HG02943 (cell line): ENCODE measurements at regions not wholly inside any gene's neighbourhood (a gene's known extent, or its start where the extent isn't known, plus 50 kb on each side); places are given as distances from the start of the nearest gene placed in this dataset.
"Not testable (repeated sequence)": the region's sequence is repeated elsewhere in the genome, so short reads cannot be mapped to it uniquely, and the experiment has no call there.

Experiments
- ATAC-seq: cut with Tn5 transposase; IDR thresholded peaks from one replicate; pipeline ENCODE4 v1.9.1; 2021; ENCODE audit warnings: mild to moderate bottlenecking, low read depth, moderate library complexity; ENCODE audit not compliant: unreplicated experiment

- no peak for ATAC-seq
These were observed 1770.8 kb upstream of the CDH9 start for GRCh38 chr5:28808967-28809810.

GRCh38 chr5:28807195-28807729 is 1768.9 kb upstream of the CDH9 start:
- ATAC-seq, result no peak

- not testable (repeated sequence) for ATAC-seq
These were observed 1760.6 kb upstream of the CDH9 start for GRCh38 chr5:28799035-28799434.

GRCh38 chr5:28788954-28789353 is 1750.6 kb upstream of the CDH9 start:
- no peak for ATAC-seq

- ATAC-seq, result no peak
These were observed 1741.8 kb upstream of the CDH9 start for GRCh38 chr5:28780083-28780692.

GRCh38 chr5:28779161-28779754 is 1740.9 kb upstream of the CDH9 start:
- ATAC-seq, result no peak

GRCh38 chr5:28770307-28770706 is 1731.9 kb upstream of the CDH9 start:
- no peak for ATAC-seq

GRCh38 chr5:28766565-28767158 is 1728.3 kb upstream of the CDH9 start:
- no peak for ATAC-seq

GRCh38 chr5:28751396-28751795 is 1713.0 kb upstream of the CDH9 start:
- no peak for ATAC-seq

- ATAC-seq, result no peak
These were observed 1711.9 kb upstream of the CDH9 start for GRCh38 chr5:28750251-28750650.

- no peak for ATAC-seq
These were observed 1710.1 kb upstream of the CDH9 start for GRCh38 chr5:28748446-28748845.

GRCh38 chr5:28743716-28744110 is 1705.3 kb upstream of the CDH9 start:
- no peak for ATAC-seq

GRCh38 chr5:28743025-28743715 is 1704.8 kb upstream of the CDH9 start:
- no peak for ATAC-seq

GRCh38 chr5:28737682-28738081 is 1699.3 kb upstream of the CDH9 start:
- ATAC-seq, result no peak

GRCh38 chr5:28737222-28737621 is 1698.8 kb upstream of the CDH9 start:
- ATAC-seq, result no peak

GRCh38 chr5:28734396-28734795 is 1696.0 kb upstream of the CDH9 start:
- ATAC-seq, result no peak

GRCh38 chr5:28729067-28729466 is 1690.7 kb upstream of the CDH9 start:
- no peak for ATAC-seq

GRCh38 chr5:28726815-28727214 is 1688.4 kb upstream of the CDH9 start:
- no peak for ATAC-seq

- no peak for ATAC-seq
These were observed 1686.6 kb upstream of the CDH9 start for GRCh38 chr5:28725001-28725400.

GRCh38 chr5:28714907-28715698 is 1676.7 kb upstream of the CDH9 start:
- ATAC-seq, result no peak
